PC-3 (cell line): ENCODE measurements at regions not wholly inside any gene's neighbourhood (a gene's known extent, or its start where the extent isn't known, plus 50 kb on each side); places are given as distances from the start of the nearest gene placed in this dataset.

ENCODE experiments used
- ATAC-seq: fragments of 200-7000 bp; cut with Tn5 transposase; 2 replicates; pipeline ENCODE4 v1.9.1; 2020; ENCODE audit warnings: mild to moderate bottlenecking, moderate library complexity
- BruUV-seq: library from RNA; stranded (reverse); fragments of 400-500 nt; replicated peaks from 2 replicates; lab custom pipeline; 2021; lab: Mats Ljungman, UMichigan
- CTCF ChIA-PET: fragments of 300-600 bp; sonication (Branson Sonifier 250); formaldehyde crosslinking; loops from one replicate; lab custom pipeline; 2022; ENCODE audit warnings: antibody characterized with exemption; lab: Charles Lee
- POLR2A ChIA-PET: fragments of 300-600 bp; sonication (Branson Sonifier 250); formaldehyde crosslinking; loops from one replicate; lab custom pipeline; 2022; ENCODE audit warnings: antibody characterized with exemption; ENCODE audit not compliant: unreplicated experiment; lab: Charles Lee
- DNase-seq: peaks from one replicate; pipeline ENCODE4 v3.0.0-alpha.2; 2015
- H2AFZ ChIP-seq: fragments of 300-600 bp; sonication (generic); 2 replicates; pipeline ENCODE4 v1.6.0; 2016; ENCODE audit warnings: antibody characterized with exemption, low read length
- H3F3A ChIP-seq: fragments of 300-600 bp; sonication (generic); one replicate; pipeline ENCODE4 v1.6.0; 2017; ENCODE audit warnings: antibody characterized with exemption, low read length, control low read depth, mild to moderate bottlenecking; ENCODE audit not compliant: unreplicated experiment
- H3K27ac ChIP-seq: fragments of 300-600 bp; sonication (generic); 2 replicates; pipeline ENCODE4 v1.5.1; 2016; ENCODE audit warnings: mild to moderate bottlenecking, low read length
- H3K27me3 ChIP-seq: fragments of 300-600 bp; sonication (generic); 2 replicates; pipeline ENCODE4 v1.6.1; 2016; ENCODE audit warnings: low read length, mixed read lengths
- H3K36me3 ChIP-seq: fragments of 300-600 bp; sonication (generic); 2 replicates; pipeline ENCODE4 v1.6.1; 2016; ENCODE audit warnings: low read depth, mixed run types, low read length, mixed read lengths
- H3K4me1 ChIP-seq: fragments of 300-600 bp; sonication (generic); 2 replicates; pipeline ENCODE4 v1.5.1; 2016; ENCODE audit warnings: low read length; ENCODE audit not compliant: insufficient read depth
- H3K4me2 ChIP-seq: fragments of 300-600 bp; sonication (generic); 2 replicates; pipeline ENCODE4 v1.6.0; 2016; ENCODE audit warnings: low read length
- H3K4me3 ChIP-seq: fragments of 300-600 bp; sonication (generic); 2 replicates; pipeline ENCODE4 v1.5.1; 2016; ENCODE audit warnings: mild to moderate bottlenecking, low read length, mixed read lengths
- H3K79me2 ChIP-seq: fragments of 300-600 bp; sonication (generic); 2 replicates; pipeline ENCODE4 v1.6.1; 2017; ENCODE audit warnings: low read length, mixed read lengths
- H3K9ac ChIP-seq: fragments of 300-600 bp; sonication (generic); 2 replicates; pipeline ENCODE4 v1.6.0; 2016; ENCODE audit warnings: mild to moderate bottlenecking, low read length
- H3K9me2 ChIP-seq: fragments of 300-600 bp; sonication (generic); replicated peaks from 2 replicates; pipeline ENCODE4 v1.6.1; 2016; ENCODE audit warnings: mixed run types, low read length, mixed read lengths
- H3K9me3 ChIP-seq: fragments of 300-600 bp; sonication (generic); 2 replicates; pipeline ENCODE4 v1.6.1; 2016; ENCODE audit warnings: low read length, mixed read lengths
- H4K20me1 ChIP-seq: fragments of 300-600 bp; sonication (generic); 2 replicates; pipeline ENCODE4 v1.6.1; 2016; ENCODE audit warnings: low read length, mixed read lengths
- CTCF ChIP-seq: fragments of 300-600 bp; sonication (generic); conservative IDR thresholded peaks from 2 replicates; pipeline ENCODE4 v1.5.1; 2017; ENCODE audit warnings: antibody characterized with exemption, low read depth, mild to moderate bottlenecking, low read length
- EZH2 ChIP-seq: fragments of 300-600 bp; sonication (generic); IDR thresholded peaks from one replicate; pipeline ENCODE4 v1.6.1; 2017; ENCODE audit warnings: antibody characterized with exemption, mild to moderate bottlenecking, low read length; ENCODE audit not compliant: unreplicated experiment
- EZH2phosphoT487 ChIP-seq: fragments of 300-600 bp; sonication (generic); IDR thresholded peaks from 2 replicates; pipeline ENCODE4 v1.6.1; 2018; ENCODE audit warnings: mild to moderate bottlenecking, antibody characterized with exemption, low read length, borderline replicate concordance
- intact Hi-C: fragments of 100-400 bp; cut with micrococcal nuclease; formaldehyde crosslinking; loops from 2 replicates; pipeline ENCODE4 v1.9.0; 2023

DNA sequence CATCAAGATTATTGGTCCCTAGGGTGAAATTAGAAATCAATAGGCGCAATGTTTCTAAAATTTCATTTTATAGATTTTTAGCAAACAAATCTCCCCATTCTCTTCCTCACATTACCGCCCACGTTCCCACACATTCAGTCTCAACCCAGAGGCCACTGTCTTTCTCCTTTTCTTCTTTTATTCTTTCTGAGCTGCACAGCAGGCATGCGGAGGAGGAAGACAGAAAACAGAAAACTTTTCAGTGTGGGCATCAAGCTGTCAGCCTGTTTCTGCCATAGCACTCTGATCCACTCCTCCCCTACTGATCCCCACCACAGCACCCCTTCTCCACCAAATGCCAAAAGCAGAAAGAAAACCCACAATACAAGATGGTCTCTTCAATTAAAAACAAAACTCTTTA lies 94.8 kb upstream of the ADAMTS3 start:
- POLR2A ChIA-PET = no interaction called here
- ATAC-seq = no peak
- Histone ChIP-seq H3K36me3 (no peaks in the 10 kb centered on the region), H3K9ac (no peak overlapping the region), H3K4me1 (no peaks in the 10 kb centered on the region), H3K27me3 (peaks cover 20% of the 10 kb centered on the region; the same call in 1 of the 2 replicates), H3K9me3 (no peaks in the 10 kb centered on the region), H3K9me2 (no peaks in the 10 kb centered on the region), H3K79me2 (no peaks in the 10 kb centered on the region), H3F3A (no peaks in the 10 kb centered on the region), H2AFZ (no peak overlapping the region), H3K4me3 (no peak overlapping the region), H4K20me1 (no peaks in the 10 kb centered on the region), H3K4me2 (no peak overlapping the region), H3K27ac (no peak overlapping the region)
- CTCF ChIA-PET = no interaction called here
- intact Hi-C loops = no loop called here
- BruUV-seq = no TSS peak
- DNase-seq = no peak
- TF ChIP-seq CTCF (no peak), EZH2phosphoT487 (no peak), EZH2 (no peak)

DNA sequence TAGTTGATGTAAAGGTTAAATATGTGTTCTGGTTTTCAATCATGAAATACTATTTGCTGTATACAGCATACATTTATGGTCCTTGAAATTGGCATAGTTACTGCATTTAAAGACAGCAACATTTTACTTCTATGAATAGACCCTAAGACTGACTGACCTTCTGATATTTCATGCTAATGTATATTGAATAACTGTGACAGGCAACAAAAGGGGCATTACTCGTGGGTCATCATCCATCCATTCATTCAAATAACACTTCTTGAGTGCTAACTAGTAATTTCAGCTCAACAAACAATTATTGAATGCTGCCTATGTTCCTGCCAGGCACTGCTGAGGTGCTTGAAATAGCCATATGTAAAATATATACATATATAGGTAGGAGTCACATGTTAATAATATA lies 92.8 kb upstream of the ADAMTS3 start:
- intact Hi-C loops = no loop called here
- no TSS peak for BruUV-seq

More for the DNA sequence above, 92.8 kb upstream of the ADAMTS3 start:
- Histone ChIP-seq H3K9me2 (no peaks in the 10 kb centered on the region), H3K4me1 (no peaks in the 10 kb centered on the region), H3K36me3 (no peaks in the 10 kb centered on the region), H3K27ac (no peak overlapping the region), H3K4me2 (no peak overlapping the region), H3K27me3 (peaks cover under 1% of the 10 kb centered on the region; the same call in 1 of the 2 replicates), H3K79me2 (no peaks in the 10 kb centered on the region), H3K9ac (no peak overlapping the region), H3F3A (no peaks in the 10 kb centered on the region), H4K20me1 (no peaks in the 10 kb centered on the region), H3K9me3 (no peaks in the 10 kb centered on the region), H2AFZ (no peak overlapping the region), H3K4me3 (no peak overlapping the region)
- DNase-seq (no peak), ATAC-seq (no peak)
- CTCF ChIA-PET = no interaction called here
- POLR2A ChIA-PET = no interaction called here
- no peak for TF ChIP-seq EZH2
- no peak for TF ChIP-seq EZH2phosphoT487
- TF ChIP-seq CTCF = no peak
